Endometrium (tissue), 2 donors: ENCODE measurements at regions not wholly inside any gene's neighbourhood (a gene's known extent, or its start where the extent isn't known, plus 50 kb on each side); places are given as distances from the start of the nearest gene placed in this dataset.

Source experiments
- FAIRE-seq: peaks from 2 replicates; lab custom pipeline; 2012; peaks lifted over from hg19 to GRCh38; lab: Jason Lieb, UNC
- donor health status: control.
- donor health status: control.

- no peak for FAIRE-seq
Observed at GRCh38 chr5:10073441-10074104, 176.1 kb downstream of the ATPSCKMT start.

- FAIRE-seq = no peak
Observed at GRCh38 chr5:10069637-10070313, 179.9 kb downstream of the ATPSCKMT start.

- FAIRE-seq = no peak
Observed at GRCh38 chr5:10065428-10066000, 184.2 kb downstream of the ATPSCKMT start.

GRCh38 chr5:10064546-10065195, 185.0 kb downstream of the ATPSCKMT start:
- FAIRE-seq = no peak

- FAIRE-seq = no peak
Observed at GRCh38 chr5:10063997-10064396, 185.7 kb downstream of the ATPSCKMT start.

GRCh38 chr5:10059980-10060379, 189.7 kb downstream of the ATPSCKMT start:
- no peak for FAIRE-seq

GRCh38 chr5:10059556-10059955, 190.1 kb downstream of the ATPSCKMT start:
- FAIRE-seq = no peak

GRCh38 chr5:10057356-10057755, 192.3 kb downstream of the ATPSCKMT start:
- FAIRE-seq = no peak

GRCh38 chr5:10056228-10056760, 193.4 kb downstream of the ATPSCKMT start:
- FAIRE-seq = no peak

- no peak for FAIRE-seq
Observed at GRCh38 chr5:10049858-10050455, 199.7 kb downstream of the ATPSCKMT start.

- FAIRE-seq = no peak
Observed at GRCh38 chr5:10046676-10047075, 203.0 kb downstream of the ATPSCKMT start.

- FAIRE-seq = no peak
Observed at GRCh38 chr5:10045376-10045775, 204.3 kb downstream of the ATPSCKMT start.

- FAIRE-seq = no peak
Observed at GRCh38 chr5:10036136-10036815, 213.4 kb downstream of the ATPSCKMT start.

- no peak for FAIRE-seq
Observed at GRCh38 chr5:10034001-10034400, 215.7 kb downstream of the ATPSCKMT start.

GRCh38 chr5:10031817-10032216, 217.9 kb downstream of the ATPSCKMT start:
- no peak for FAIRE-seq

- FAIRE-seq = no peak
Observed at GRCh38 chr5:10030219-10030831, 219.4 kb downstream of the ATPSCKMT start.

- FAIRE-seq = no peak
Observed at GRCh38 chr5:10023494-10023893, 226.2 kb downstream of the ATPSCKMT start.

- no peak for FAIRE-seq
Observed at GRCh38 chr5:10021248-10021647, 228.4 kb downstream of the ATPSCKMT start.

GRCh38 chr5:10019236-10019635, 230.5 kb downstream of the ATPSCKMT start:
- no peak for FAIRE-seq

GRCh38 chr5:10018201-10019069, 231.3 kb downstream of the ATPSCKMT start:
- no peak for FAIRE-seq
